ENCODE measurements at regions not wholly inside any gene's neighbourhood (a gene's known extent, or its start where the extent isn't known, plus 50 kb on each side); places are given as distances from the start of the nearest gene placed in this dataset.

DNA sequence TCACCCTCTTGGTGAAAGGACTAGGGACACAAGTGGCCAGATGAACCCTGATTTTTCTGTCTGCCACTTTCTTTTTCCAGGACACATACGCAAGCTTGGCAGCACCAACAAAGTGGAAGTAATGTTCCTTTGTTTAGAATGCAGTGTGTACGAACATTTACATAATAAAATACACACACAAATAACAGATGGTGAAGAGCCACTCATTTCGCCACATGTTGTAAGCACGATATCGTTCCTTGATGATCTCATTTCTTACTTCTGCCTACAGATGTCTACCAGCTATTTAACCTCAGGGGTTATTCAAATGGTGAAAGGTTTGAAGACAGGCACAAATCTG, 670.2 kb upstream of the CXADR start:
- no peak for DNase-seq (ENCODE audit: extremely low read depth in 1 of 2, low read depth in 1 of 2)

- no peak for DNase-seq (ENCODE audit: extremely low read depth in 1 of 2, low read depth in 1 of 2)
These were observed 665.6 kb upstream of the CXADR start for GRCh38 chr21:16847211-16847610.

GRCh38 chr21:16851054-16851453, 661.8 kb upstream of the CXADR start:
- DNase-seq (ENCODE audit: extremely low read depth in 1 of 2, low read depth in 1 of 2): no peak

- no peak for DNase-seq (ENCODE audit: extremely low read depth in 1 of 2, low read depth in 1 of 2)
These were observed 657.6 kb upstream of the CXADR start for GRCh38 chr21:16855164-16855667.

GRCh38 chr21:16863362-16863905, 649.4 kb upstream of the CXADR start:
- DNase-seq (ENCODE audit: extremely low read depth in 1 of 2, low read depth in 1 of 2): no peak

DNA sequence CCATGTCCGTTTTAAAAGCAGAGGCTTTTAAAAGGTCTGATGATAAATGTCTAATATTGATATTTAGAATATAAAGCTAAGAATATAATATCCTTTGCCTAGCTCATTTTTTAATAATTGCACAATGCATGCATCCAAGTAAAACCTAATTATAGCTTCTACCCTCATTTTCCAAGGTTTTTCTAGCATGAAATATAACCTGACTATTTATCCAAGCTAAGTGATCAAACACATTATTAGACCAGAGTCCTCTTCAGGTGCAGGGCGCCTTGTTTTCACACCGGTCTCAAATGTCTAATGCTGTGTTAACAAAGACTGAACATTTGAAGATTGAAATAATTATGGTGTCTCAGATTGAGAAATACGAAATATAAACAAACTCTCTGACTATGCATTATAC, 648.9 kb upstream of the CXADR start:
- DNase-seq (ENCODE audit: extremely low read depth in 1 of 2, low read depth in 1 of 2): no peak

DNA sequence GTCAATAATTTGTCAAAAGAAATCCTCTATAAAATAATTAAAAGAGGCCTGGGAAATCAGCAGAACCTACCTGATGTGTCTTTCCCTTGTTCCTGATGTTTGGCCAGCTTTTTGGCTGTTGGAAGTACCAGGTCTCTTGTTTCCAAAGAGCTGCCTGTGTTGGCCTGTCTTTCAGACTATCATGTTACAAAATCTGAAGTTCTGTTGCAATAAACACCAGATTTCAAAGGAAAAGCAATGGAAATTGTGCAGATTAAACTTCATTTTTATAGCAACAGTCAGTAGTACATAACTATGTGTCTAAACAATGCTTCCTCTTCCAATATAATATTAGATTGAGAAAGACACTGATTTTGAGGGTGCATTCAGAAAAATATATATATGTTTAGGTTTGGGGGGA, 647.2 kb upstream of the CXADR start:
- DNase-seq (ENCODE audit: extremely low read depth in 1 of 2, low read depth in 1 of 2): no peak

DNA sequence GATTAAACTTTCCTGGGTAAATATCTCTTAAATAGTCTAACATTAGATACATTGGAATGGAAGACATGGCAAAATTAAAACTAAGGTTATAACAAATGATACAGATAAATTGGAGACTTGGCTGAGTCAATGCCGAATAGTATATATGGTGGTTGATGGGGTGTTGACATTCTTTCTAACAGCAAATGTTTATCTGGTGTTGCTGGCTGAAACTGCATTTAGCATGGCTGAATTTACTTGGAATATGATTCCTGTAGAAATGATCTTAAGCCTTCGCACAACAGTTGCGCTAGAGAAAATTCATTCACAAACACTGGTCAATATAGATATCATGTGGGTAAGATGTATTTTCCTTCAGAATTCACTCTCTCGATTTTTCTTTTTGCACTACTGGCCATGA, 646.0 kb upstream of the CXADR start:
- no peak for DNase-seq (ENCODE audit: extremely low read depth in 1 of 2, low read depth in 1 of 2)

DNA sequence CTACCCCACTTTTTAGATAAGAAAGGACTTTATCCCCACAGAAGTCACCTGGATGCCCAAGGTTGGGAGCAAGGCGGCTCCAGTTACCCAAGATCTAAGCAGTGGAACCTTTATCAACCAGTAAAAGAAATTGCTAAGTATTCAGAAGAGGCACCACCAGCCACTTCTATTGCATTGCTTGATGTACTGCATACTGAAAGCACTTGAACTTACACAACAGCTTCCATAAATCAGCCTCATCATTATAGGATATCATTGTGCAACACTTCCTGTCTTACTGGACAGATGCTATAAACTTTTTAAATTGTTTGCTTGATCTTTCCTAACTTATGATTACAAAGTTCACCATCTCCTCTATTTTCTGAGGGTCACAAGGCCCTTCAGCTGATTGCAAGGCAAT, 642.7 kb upstream of the CXADR start:
- no peak for DNase-seq (ENCODE audit: extremely low read depth in 1 of 2, low read depth in 1 of 2)

DNA sequence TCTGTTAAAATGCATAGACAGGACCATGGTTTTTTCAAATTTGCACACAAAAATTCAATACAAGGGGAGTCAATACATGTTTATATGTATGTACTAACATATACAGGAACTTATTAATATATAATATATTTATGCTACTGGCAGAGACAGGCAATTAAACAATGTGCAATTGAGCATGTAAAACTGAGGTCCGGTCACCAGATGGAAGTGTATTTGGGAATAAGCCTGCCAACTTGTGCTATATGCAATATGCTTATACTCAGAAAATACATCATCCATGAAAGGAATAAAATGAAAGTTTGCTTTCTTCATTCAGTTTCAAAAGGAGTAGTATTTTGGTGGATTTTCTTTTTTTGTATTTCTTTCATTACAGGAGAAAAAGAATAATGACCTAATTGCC, 640.2 kb upstream of the CXADR start:
- DNase-seq (ENCODE audit: extremely low read depth in 1 of 2, low read depth in 1 of 2): no peak

- DNase-seq (ENCODE audit: extremely low read depth in 1 of 2, low read depth in 1 of 2): no peak
These were observed 639.7 kb upstream of the CXADR start for GRCh38 chr21:16873176-16873575.

- no peak for DNase-seq (ENCODE audit: extremely low read depth in 1 of 2, low read depth in 1 of 2)
These were observed 639.2 kb upstream of the CXADR start for GRCh38 chr21:16873596-16873995.

DNA sequence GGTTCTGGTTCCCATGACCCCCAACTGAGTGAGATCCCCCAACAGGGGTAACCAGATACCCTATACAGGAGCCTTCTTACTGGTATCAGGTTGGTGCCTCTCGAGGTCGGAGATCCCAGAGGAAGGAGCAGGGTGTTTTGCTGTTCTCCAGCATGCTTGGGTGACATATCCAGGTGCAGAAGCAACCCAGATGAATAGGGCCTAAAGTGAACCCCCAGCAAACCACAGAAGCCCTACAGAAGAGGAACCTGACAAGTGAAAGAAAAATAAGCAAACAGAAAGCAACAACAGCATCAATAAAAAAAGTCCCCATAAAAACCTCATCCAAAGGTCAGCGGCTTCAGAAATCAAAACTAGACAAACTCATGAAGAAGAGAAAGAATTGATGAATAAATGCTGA, 633.4 kb upstream of the CXADR start:
- DNase-seq (ENCODE audit: extremely low read depth in 1 of 2, low read depth in 1 of 2): no peak

DNA sequence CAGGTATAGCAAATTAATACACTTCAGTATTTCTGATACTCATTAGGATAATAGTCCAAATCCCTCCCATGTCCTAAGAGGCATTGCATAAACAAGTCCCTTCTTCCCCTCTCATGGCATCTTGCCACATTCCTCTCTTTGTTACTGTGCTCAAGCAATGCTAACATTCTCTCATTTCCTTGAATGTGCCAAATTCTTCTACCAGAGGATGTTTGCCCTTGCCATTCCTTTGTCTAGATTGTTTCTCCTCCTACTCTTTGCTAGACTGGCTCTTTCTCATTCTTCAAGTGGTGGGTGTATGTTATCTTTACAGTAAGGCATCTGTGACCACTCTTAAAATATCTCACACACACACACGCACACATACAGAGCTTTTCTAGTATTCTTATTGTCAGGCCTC, 621.0 kb upstream of the CXADR start:
- DNase-seq (ENCODE audit: extremely low read depth in 1 of 2, low read depth in 1 of 2): no peak

DNA sequence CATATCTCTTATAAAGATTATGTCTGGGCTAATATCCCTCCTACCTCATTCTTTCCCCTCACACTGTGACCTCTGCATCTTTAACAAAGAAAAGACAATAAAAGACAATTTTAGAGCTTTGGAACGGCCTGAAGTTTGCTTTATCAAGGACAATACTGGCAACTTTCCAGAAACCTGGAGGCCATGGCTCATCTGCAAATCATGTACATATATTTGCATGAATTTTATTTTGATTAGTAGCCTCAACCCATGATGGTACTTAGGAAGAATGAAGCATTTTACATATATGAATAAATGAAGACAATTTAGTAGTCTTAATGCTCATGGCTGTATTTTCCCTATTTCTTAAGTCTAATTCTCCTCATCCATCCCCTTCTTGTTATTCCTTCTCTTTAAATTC, 612.2 kb upstream of the CXADR start:
- DNase-seq (ENCODE audit: extremely low read depth in 1 of 2, low read depth in 1 of 2): no peak

DNA sequence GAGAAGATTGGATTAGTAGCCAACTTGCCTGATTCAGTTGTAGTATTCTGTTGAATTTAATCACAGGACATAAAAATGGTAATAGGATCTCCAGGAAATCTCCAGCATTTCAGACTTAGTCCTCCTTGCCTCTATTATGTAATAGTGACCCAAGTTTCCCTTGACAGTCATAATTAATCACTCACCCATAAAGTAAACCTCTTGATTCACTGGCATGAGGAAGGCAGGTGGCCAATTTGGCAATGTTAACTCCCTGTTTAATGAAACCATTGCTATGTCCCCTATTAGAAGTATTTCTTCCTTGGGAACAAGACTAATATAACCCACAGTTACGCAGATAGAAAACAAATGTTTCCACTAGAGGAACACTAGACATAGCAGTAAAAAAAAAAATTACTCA, 604.8 kb upstream of the CXADR start:
- no peak for DNase-seq (ENCODE audit: extremely low read depth in 1 of 2, low read depth in 1 of 2)

GRCh38 chr21:16910435-16911165, 602.2 kb upstream of the CXADR start:
- DNase-seq (ENCODE audit: extremely low read depth in 1 of 2, low read depth in 1 of 2): no peak

- no peak for DNase-seq (ENCODE audit: extremely low read depth in 1 of 2, low read depth in 1 of 2)
These were observed 601.7 kb upstream of the CXADR start for GRCh38 chr21:16911166-16911607.

DNA sequence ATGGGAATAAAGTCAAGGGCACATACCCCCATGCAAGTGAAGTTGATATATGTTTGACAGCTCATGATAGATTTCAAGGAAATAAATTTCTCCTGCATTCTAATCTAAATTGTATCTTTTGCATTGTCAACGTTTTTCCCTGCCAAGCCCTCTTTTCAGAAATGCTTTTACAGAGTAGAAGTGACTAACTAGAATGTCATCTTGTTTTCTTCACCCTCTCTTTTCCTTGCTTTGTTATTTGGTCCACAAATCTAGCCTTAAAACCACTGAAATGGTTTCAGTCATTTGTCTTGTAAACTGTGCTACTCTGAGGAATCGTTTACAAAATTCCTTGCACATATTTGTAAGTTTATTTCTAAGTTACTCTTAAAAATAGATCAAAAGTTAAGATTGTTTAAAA, 600.8 kb upstream of the CXADR start:
- no peak for DNase-seq (ENCODE audit: extremely low read depth in 1 of 2, low read depth in 1 of 2)

- DNase-seq (ENCODE audit: extremely low read depth in 1 of 2, low read depth in 1 of 2): no peak
These were observed 599.8 kb upstream of the CXADR start for GRCh38 chr21:16913010-16913409.

DNA sequence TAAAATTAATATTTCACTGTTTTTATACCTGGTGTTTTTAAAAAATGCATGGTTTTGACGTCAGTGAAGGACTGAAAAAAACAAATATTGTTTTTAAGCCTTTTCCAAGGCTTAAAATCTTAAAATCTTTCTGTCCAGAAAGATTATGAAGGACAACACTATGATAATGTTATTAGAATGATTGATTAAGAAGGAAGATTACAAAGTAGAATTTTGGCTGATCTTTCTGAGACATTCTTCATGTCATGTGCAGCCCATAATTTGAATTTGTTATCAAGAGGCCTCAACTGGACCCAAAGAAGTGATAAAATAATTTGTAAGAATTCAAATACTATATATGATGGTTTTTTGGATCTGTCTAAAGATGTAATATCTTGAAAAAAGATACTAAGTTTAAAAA, 584.4 kb upstream of the CXADR start:
- no peak for DNase-seq (ENCODE audit: extremely low read depth in 1 of 2, low read depth in 1 of 2)

GRCh38 chr21:16932314-16932713, 580.5 kb upstream of the CXADR start:
- DNase-seq (ENCODE audit: extremely low read depth in 1 of 2, low read depth in 1 of 2): no peak

- no peak for DNase-seq (ENCODE audit: extremely low read depth in 1 of 2, low read depth in 1 of 2)
These were observed 570.1 kb upstream of the CXADR start for GRCh38 chr21:16942703-16943102.

All from stimulated activated CD8-positive, alpha-beta memory T cell treated with anti-CD3 and anti-CD28 coated beads, Interleukin-7, amount 100 ng/mL, for 48 hours (primary cell).